IMR-90 (cell line): ENCODE measurements at regions not wholly inside any gene's neighbourhood (a gene's known extent, or its start where the extent isn't known, plus 50 kb on each side); places are given as distances from the start of the nearest gene placed in this dataset.
"Not testable (repeated sequence)": the region's sequence is repeated elsewhere in the genome, so short reads cannot be mapped to it uniquely, and the experiment has no call there.

ENCODE experiments used
- BHLHE40 ChIP-seq: fragments of 150-350 bp; IDR thresholded peaks from 2 replicates; pipeline ENCODE4 v1.6.1; 2016; ENCODE audit warnings: mild to moderate bottlenecking, low read depth, low read length
- CEBPB ChIP-seq: IDR thresholded peaks from 2 replicates; pipeline ENCODE4 v1.6.1; 2012; ENCODE audit warnings: low read depth, low read length, improper control_type of control experiment
- MAFK ChIP-seq: IDR thresholded peaks from 2 replicates; pipeline ENCODE4 v1.6.1; 2012; ENCODE audit warnings: low read depth, low read length, improper control_type of control experiment
- MAZ ChIP-seq: IDR thresholded peaks from 2 replicates; pipeline ENCODE4 v1.6.1; 2012; ENCODE audit warnings: low read depth, mild to moderate bottlenecking, low read length, improper control_type of control experiment, moderate library complexity, borderline replicate concordance
- MXI1 ChIP-seq: IDR thresholded peaks from 2 replicates; pipeline ENCODE4 v1.6.1; 2012; ENCODE audit warnings: low read depth, mild to moderate bottlenecking, low read length, moderate library complexity, borderline replicate concordance
- NFE2L2 ChIP-seq: fragments of 150-350 bp; IDR thresholded peaks from 2 replicates; pipeline ENCODE4 v1.6.1; 2016; ENCODE audit warnings: low read depth, mild to moderate bottlenecking, low read length
- POLR2A ChIP-seq: IDR thresholded peaks from 2 replicates; pipeline ENCODE4 v1.6.1; 2012; ENCODE audit warnings: mild to moderate bottlenecking, low read depth, low read length
- RAD21 ChIP-seq: IDR thresholded peaks from 2 replicates; pipeline ENCODE4 v1.6.1; 2012; ENCODE audit warnings: low read length, improper control_type of control experiment
- RCOR1 ChIP-seq: IDR thresholded peaks from 2 replicates; pipeline ENCODE4 v1.6.1; 2012; ENCODE audit warnings: mild to moderate bottlenecking, low read length, improper control_type of control experiment; ENCODE audit not compliant: insufficient replicate concordance
- RFX5 ChIP-seq: IDR thresholded peaks from 2 replicates; pipeline ENCODE4 v1.8.0; 2012; ENCODE audit warnings: low read depth, mild to moderate bottlenecking, low read length, moderate library complexity
- SMC3 ChIP-seq: fragments of 150-350 bp; IDR thresholded peaks from 2 replicates; pipeline ENCODE4 v1.6.1; 2016; ENCODE audit warnings: low read depth, mild to moderate bottlenecking, antibody characterized with exemption, low read length, moderate library complexity
- TF ChIP-seq, protein P1 (sequence below): conservative IDR thresholded peaks from 2 replicates; pipeline ENCODE4 v1.5.1; 2012; ENCODE audit warnings: mild to moderate bottlenecking, low read depth, low read length, improper control_type of control experiment
- TF ChIP-seq, protein P2 (sequence below): fragments of 150-350 bp; IDR thresholded peaks from 2 replicates; pipeline ENCODE4 v1.6.1; 2017; ENCODE audit warnings: mild to moderate bottlenecking, antibody characterized with exemption, low read length, low read depth
- TF ChIP-seq, protein P3 (sequence below): fragments of 150-350 bp; IDR thresholded peaks from 2 replicates; pipeline ENCODE4 v1.6.1; 2016; ENCODE audit warnings: low read depth, mild to moderate bottlenecking, low read length, moderate library complexity, borderline replicate concordance

DNA sequence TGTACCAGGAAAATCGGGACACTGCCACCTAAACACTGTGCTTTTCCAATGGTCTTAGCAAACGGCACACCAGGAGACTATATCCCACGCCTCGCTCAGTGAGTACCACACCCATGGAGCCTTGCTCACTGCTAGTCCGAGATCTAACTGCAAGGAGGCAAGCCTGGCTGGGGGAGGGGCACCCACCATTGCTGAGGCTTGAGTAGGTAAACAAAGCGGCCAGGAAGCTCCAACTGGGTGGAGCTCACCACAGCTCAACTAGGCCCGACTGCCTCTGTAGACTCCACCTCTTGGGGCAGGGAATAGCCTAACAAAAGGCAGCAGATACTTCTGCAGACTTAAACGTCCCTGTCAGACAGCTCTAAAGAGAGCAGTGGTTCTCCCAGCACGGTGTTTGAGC, 1216.6 kb downstream of the STIM2 start:
- TF ChIP-seq, protein P1, sequence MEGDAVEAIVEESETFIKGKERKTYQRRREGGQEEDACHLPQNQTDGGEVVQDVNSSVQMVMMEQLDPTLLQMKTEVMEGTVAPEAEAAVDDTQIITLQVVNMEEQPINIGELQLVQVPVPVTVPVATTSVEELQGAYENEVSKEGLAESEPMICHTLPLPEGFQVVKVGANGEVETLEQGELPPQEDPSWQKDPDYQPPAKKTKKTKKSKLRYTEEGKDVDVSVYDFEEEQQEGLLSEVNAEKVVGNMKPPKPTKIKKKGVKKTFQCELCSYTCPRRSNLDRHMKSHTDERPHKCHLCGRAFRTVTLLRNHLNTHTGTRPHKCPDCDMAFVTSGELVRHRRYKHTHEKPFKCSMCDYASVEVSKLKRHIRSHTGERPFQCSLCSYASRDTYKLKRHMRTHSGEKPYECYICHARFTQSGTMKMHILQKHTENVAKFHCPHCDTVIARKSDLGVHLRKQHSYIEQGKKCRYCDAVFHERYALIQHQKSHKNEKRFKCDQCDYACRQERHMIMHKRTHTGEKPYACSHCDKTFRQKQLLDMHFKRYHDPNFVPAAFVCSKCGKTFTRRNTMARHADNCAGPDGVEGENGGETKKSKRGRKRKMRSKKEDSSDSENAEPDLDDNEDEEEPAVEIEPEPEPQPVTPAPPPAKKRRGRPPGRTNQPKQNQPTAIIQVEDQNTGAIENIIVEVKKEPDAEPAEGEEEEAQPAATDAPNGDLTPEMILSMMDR: not testable (repeated sequence)
- TF ChIP-seq RCOR1, MXI1, RFX5, MAFK, RAD21, BHLHE40, MAZ, SMC3, POLR2A, CEBPB, NFE2L2: not testable (repeated sequence)
- TF ChIP-seq, protein P2, sequence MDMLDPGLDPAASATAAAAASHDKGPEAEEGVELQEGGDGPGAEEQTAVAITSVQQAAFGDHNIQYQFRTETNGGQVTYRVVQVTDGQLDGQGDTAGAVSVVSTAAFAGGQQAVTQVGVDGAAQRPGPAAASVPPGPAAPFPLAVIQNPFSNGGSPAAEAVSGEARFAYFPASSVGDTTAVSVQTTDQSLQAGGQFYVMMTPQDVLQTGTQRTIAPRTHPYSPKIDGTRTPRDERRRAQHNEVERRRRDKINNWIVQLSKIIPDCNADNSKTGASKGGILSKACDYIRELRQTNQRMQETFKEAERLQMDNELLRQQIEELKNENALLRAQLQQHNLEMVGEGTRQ: not testable (repeated sequence)
- TF ChIP-seq, protein P3, sequence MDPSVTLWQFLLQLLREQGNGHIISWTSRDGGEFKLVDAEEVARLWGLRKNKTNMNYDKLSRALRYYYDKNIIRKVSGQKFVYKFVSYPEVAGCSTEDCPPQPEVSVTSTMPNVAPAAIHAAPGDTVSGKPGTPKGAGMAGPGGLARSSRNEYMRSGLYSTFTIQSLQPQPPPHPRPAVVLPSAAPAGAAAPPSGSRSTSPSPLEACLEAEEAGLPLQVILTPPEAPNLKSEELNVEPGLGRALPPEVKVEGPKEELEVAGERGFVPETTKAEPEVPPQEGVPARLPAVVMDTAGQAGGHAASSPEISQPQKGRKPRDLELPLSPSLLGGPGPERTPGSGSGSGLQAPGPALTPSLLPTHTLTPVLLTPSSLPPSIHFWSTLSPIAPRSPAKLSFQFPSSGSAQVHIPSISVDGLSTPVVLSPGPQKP: not testable (repeated sequence)
